Activated CD4-positive, alpha-beta memory T cell treated with anti-CD3 and anti-CD28 coated beads for 36 hours (primary cell): ENCODE measurements at regions not wholly inside any gene's neighbourhood (a gene's known extent, or its start where the extent isn't known, plus 50 kb on each side); places are given as distances from the start of the nearest gene placed in this dataset.

ENCODE experiments used
- CTCF ChIA-PET: fragments of 350-600 bp; sonication (Branson Sonifier 250); formaldehyde crosslinking; loops from one replicate; lab custom pipeline; 2021; ENCODE audit warnings: antibody characterized with exemption, inconsistent platforms; lab: Charles Lee
- POLR2A ChIA-PET: fragments of 350-600 bp; sonication (Branson Sonifier 250); formaldehyde crosslinking; loops from one replicate; lab custom pipeline; 2021; ENCODE audit warnings: antibody characterized with exemption; lab: Charles Lee
- DNase-seq: peaks from one replicate; pipeline ENCODE4 v3.0.0-alpha.2; 2020
- H3K27ac Mint-ChIP-seq: one replicate; pipeline ENCODE4 v1.8.0; 2021; ENCODE audit warnings: mixed read lengths
- H3K27me3 Mint-ChIP-seq: one replicate; pipeline ENCODE4 v1.8.0; 2021; ENCODE audit warnings: mixed read lengths
- H3K36me3 Mint-ChIP-seq: one replicate; pipeline ENCODE4 v1.8.0; 2021; ENCODE audit warnings: mixed read lengths
- H3K4me1 Mint-ChIP-seq: one replicate; pipeline ENCODE4 v1.8.0; 2021; ENCODE audit warnings: low read depth, mixed read lengths
- H3K4me3 Mint-ChIP-seq: one replicate; pipeline ENCODE4 v1.8.0; 2021; ENCODE audit warnings: mild to moderate bottlenecking, mixed read lengths
- H3K9me3 Mint-ChIP-seq: one replicate; pipeline ENCODE4 v1.8.0; 2021; ENCODE audit warnings: mixed read lengths
- intact Hi-C: fragments of 100-400 bp; cut with micrococcal nuclease; formaldehyde crosslinking; loops from one replicate; pipeline ENCODE4 v1.15.1; 2023

DNA sequence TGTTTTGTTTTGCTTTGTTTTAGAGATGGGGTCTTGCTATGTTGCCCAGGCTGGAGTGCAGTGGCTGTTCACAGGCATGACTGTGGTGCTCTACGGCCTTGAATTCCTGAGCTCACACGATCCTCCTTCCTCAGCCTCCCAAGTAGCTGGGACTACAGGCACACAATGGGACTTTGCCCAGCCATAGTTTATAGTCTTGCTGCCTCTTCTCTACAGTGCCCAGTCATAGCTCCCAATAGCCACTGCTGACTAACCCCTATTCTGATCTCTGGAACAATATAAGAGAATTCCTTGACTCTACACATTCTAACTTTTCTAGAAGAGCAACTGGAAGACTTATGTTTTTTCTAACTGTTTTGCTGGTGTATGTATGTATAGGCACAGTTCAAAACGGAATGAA is 319.2 kb downstream of the PCDH7 start:
- no peaks in the 10 kb centered on the region for H3K4me1 Mint-ChIP-seq
- intact Hi-C loops = no loop called here
- no peak for DNase-seq
- no peaks in the 10 kb centered on the region for H3K27me3 Mint-ChIP-seq
- ChIA-PET POLR2A (no interaction called here), CTCF (no interaction called here)
- peaks cover 2% of the 10 kb centered on the region for H3K9me3 Mint-ChIP-seq
- no peaks in the 10 kb centered on the region for H3K36me3 Mint-ChIP-seq
- H3K4me3 Mint-ChIP-seq = no peak overlapping the region
- no peak overlapping the region for H3K27ac Mint-ChIP-seq

DNA sequence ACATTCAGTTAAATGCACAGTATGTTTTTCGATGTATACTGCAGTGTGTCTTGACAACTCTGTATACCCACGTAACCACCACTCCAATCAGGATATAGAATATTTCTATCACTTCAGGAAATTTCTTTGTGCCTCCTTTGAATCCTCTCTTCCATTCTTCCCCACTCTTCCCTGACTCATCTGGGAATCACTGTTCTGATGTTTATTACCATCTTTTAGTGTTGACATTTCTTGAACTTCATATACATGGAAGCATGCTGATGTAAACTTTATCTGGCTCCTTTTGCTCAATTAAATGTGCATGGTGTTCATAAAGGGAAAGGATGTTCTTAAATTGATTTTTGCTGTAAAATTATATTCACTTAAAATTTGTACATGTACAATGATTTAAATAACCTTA is 319.9 kb downstream of the PCDH7 start:
- Mint-ChIP-seq H3K9me3 (peaks cover 2% of the 10 kb centered on the region), H3K27ac (no peak overlapping the region), H3K4me1 (no peaks in the 10 kb centered on the region), H3K27me3 (no peaks in the 10 kb centered on the region), H3K4me3 (no peak overlapping the region), H3K36me3 (no peaks in the 10 kb centered on the region)
- ChIA-PET POLR2A (no interaction called here), CTCF (no interaction called here)
- intact Hi-C loops = no loop called here
- DNase-seq = no peak

DNA sequence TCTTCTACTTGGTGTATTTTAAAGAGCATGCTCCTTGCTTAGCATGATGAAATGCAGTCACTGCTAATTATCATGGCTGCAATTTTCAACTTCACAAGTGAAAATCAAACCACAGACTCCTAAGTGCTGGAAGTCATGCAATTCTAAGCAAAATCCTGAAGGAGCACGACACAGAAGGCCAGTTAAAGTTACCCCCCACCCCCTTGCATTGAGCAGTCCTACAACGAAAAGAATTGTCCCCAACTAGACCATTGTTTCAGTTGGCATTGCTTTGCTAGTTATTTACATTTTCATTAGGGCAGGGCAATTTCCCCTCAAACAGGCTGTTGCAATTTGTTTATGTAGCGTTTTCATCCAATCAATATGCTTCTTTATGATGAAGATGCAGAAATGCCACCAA is 321.2 kb downstream of the PCDH7 start:
- DNase-seq = no peak
- no peaks in the 10 kb centered on the region for H3K27me3 Mint-ChIP-seq
- CTCF ChIA-PET = no interaction called here
- no peaks in the 10 kb centered on the region for H3K36me3 Mint-ChIP-seq
- no peak overlapping the region for H3K4me3 Mint-ChIP-seq
- no peak overlapping the region for H3K27ac Mint-ChIP-seq
- intact Hi-C loops = no loop called here
- H3K4me1 Mint-ChIP-seq = no peaks in the 10 kb centered on the region
- H3K9me3 Mint-ChIP-seq = peaks cover 2% of the 10 kb centered on the region
- POLR2A ChIA-PET = no interaction called here

DNA sequence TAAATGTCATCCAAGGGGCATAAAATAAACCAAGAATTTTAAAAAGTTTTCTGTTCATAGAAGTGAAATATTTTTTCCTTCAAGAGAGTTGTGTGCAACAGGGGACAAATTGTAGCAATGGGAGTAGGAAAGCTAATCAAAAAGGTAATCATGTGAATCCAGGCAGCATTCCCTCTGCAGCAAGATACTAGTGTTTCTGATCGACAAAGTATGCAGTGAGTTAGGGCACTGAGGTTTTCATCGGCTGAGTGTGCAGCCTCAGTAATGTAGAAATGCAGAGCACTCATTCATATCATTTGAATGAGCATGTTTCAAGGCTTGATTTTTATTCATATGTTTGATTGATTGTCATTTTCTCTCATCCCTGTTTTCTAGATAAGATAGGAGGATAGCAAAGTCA is 321.7 kb downstream of the PCDH7 start:
- ChIA-PET POLR2A (no interaction called here), CTCF (no interaction called here)
- DNase-seq = no peak
- no peak overlapping the region for H3K4me3 Mint-ChIP-seq
- H3K27ac Mint-ChIP-seq = no peak overlapping the region
- H3K9me3 Mint-ChIP-seq = peaks cover 2% of the 10 kb centered on the region
- no peaks in the 10 kb centered on the region for H3K36me3 Mint-ChIP-seq
- intact Hi-C loops = no loop called here
- H3K27me3 Mint-ChIP-seq = no peaks in the 10 kb centered on the region
- H3K4me1 Mint-ChIP-seq = no peaks in the 10 kb centered on the region

DNA sequence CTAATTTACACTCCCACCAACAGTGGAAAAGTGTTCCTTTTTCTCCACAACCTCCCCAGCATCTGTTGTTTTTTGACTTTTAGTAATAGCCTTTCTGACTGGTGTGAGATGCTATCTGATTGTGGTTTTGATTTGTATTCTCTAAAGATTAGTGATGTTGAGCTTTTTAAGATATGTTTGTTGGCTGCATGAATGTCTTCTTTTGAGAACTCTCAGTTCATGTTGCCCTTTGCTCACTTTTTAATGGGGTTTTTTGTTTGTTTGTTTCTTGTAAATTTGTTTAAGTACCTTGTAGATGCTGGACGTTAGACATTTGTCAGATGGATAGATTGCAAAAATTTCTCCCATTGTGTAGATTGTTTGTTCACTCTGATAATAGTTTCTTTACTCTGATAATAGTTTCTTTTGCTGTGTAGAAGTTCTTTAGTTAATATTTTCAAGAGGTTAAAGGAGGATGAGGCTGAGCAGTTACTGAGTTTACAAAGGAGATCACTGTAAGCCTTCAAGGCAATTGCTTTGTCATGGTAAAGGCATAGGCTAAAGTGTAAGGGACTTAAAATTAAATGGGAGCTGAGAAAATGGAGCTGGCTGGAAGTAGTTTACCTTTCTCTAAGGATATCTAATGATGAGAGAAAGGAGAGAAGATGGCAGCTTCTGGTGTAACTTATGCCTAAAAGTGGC is 323.4 kb downstream of the PCDH7 start:
- CTCF ChIA-PET = no interaction called here
- no peaks in the 10 kb centered on the region for H3K4me1 Mint-ChIP-seq
- DNase-seq = no peak
- intact Hi-C loops = no loop called here
- H3K4me3 Mint-ChIP-seq = no peak overlapping the region
- no peaks in the 10 kb centered on the region for H3K36me3 Mint-ChIP-seq
- no peak overlapping the region for H3K27ac Mint-ChIP-seq
- no peaks in the 10 kb centered on the region for H3K27me3 Mint-ChIP-seq
- POLR2A ChIA-PET = no interaction called here
- peaks cover 5% of the 10 kb centered on the region for H3K9me3 Mint-ChIP-seq

DNA sequence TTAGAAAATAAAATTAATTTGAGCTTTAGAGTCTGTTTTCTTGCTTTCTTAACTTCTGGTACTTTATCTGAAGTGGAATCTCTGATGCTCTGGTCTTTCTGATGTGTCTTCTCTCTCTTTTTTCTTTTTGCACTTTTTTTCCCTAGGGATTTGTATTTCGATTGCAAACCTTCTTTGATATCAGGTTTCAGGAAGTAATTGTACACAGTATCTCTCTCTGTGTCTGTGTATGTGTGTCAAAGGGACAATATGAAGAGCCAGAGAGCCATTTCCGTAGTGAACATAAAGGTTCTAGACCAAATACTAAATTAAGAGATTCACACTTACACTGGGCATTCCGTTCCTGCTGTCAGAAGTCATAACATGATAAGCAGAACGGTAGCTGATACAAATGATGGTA is 325.0 kb downstream of the PCDH7 start:
- H3K27ac Mint-ChIP-seq = no peak overlapping the region
- ChIA-PET POLR2A (no interaction called here), CTCF (no interaction called here)
- DNase-seq = no peak
- no peak overlapping the region for H3K4me3 Mint-ChIP-seq
- peaks cover 5% of the 10 kb centered on the region for H3K9me3 Mint-ChIP-seq
- intact Hi-C loops = no loop called here
- H3K27me3 Mint-ChIP-seq = no peaks in the 10 kb centered on the region
- H3K4me1 Mint-ChIP-seq = no peaks in the 10 kb centered on the region
- no peaks in the 10 kb centered on the region for H3K36me3 Mint-ChIP-seq

DNA sequence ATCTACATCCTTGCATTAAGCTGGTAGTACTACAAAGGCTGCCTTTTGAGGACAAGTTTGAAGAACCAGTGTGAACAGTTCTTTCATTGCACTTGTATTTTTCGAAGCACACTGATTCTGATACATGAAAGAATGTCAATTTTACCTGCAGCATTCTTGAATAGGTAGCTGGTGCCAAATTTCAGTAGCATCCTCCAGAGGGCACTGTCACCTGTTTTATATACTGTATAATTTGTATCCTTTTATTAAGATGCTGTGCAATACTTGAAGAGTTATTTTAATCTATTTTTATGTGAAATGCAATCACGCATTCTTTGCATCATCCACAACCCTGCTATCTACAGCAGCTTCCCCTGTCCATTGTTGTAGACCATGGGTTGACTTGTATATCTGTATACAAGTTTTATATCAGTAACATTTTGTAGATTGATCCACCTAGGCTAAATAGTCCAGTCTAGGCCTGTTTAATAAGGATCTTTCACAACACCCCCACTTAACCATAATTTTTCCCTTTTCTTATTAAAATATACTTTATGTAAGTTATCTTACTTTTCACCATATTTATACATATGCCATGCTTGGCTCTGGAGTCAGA is 325.7 kb downstream of the PCDH7 start:
- intact Hi-C loops = no loop called here
- H3K27ac Mint-ChIP-seq = no peak overlapping the region
- no peak overlapping the region for H3K4me3 Mint-ChIP-seq
- H3K27me3 Mint-ChIP-seq = no peaks in the 10 kb centered on the region
- H3K9me3 Mint-ChIP-seq = peaks cover 5% of the 10 kb centered on the region
- no peaks in the 10 kb centered on the region for H3K4me1 Mint-ChIP-seq
- ChIA-PET CTCF (no interaction called here), POLR2A (no interaction called here)
- no peaks in the 10 kb centered on the region for H3K36me3 Mint-ChIP-seq
- DNase-seq = no peak

DNA sequence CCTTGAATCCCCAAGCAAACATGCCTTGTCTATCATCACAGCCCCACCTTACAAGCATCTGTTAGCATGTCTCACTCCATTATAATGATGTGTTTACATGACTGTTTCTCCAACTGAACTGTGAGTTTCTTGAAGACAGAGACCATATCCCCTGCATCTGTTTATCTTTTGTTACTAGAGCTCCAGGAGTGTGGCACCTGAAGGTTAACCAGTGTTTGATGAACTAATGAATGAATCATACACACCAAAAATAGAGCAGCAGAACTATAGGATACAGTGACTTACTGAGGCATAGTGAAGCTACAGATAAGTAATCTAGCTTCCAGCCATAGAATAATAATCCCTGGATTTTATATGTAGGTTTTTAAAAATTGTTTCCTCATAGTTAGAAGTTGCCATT is 331.0 kb downstream of the PCDH7 start:
- no peak for DNase-seq
- ChIA-PET POLR2A (no interaction called here), CTCF (no interaction called here)
- Mint-ChIP-seq H3K9me3 (peaks cover 6% of the 10 kb centered on the region), H3K27me3 (no peaks in the 10 kb centered on the region), H3K27ac (no peak overlapping the region), H3K4me1 (no peaks in the 10 kb centered on the region), H3K4me3 (no peak overlapping the region), H3K36me3 (no peaks in the 10 kb centered on the region)
- intact Hi-C loops = no loop called here

DNA sequence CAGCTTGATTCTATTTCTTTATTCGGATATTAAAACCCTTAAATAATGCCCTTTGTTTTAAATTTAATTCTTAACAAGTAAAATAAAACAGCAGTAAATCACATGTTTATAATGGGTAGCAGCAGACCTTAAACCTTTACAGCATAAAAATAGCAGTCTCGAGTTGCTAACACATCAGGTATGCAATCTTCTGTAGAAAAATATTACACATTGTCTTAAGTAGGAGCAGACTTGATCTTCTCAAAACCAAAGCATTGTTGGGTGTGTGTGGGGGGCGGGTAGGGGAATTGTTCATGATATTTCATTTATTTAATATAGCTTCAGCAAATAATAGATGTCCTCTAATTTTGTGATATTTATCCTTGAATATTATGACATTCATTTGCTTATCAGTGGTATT is 331.4 kb downstream of the PCDH7 start:
- no peak overlapping the region for H3K27ac Mint-ChIP-seq
- intact Hi-C loops = no loop called here
- POLR2A ChIA-PET = no interaction called here
- no peaks in the 10 kb centered on the region for H3K36me3 Mint-ChIP-seq
- CTCF ChIA-PET = no interaction called here
- H3K27me3 Mint-ChIP-seq = no peaks in the 10 kb centered on the region
- peaks cover 11% of the 10 kb centered on the region for H3K9me3 Mint-ChIP-seq
- H3K4me1 Mint-ChIP-seq = no peaks in the 10 kb centered on the region
- DNase-seq = no peak
- H3K4me3 Mint-ChIP-seq = no peak overlapping the region

DNA sequence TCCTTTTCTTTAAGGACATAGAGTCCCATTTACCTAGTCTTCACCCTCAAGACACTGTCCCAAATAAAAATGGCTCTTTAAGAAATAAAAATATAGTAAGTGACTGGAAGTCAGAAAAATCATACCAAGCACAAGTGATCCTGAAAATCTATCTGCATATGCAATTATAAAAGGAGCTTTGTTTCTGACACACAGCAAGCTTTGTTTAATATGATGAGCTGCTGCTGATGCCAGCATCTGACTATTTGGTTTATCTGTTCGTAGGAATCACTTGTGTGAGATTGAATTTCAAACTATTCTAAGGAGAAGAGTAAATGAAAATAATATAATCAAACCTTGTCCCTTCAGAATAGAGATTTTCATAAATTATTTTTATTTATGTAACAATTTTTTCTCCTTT is 332.4 kb downstream of the PCDH7 start:
- Mint-ChIP-seq H3K27ac (no peak overlapping the region), H3K4me1 (no peaks in the 10 kb centered on the region), H3K9me3 (peaks cover 11% of the 10 kb centered on the region), H3K4me3 (no peak overlapping the region), H3K36me3 (no peaks in the 10 kb centered on the region), H3K27me3 (no peaks in the 10 kb centered on the region)
- intact Hi-C loops = no loop called here
- CTCF ChIA-PET = no interaction called here
- POLR2A ChIA-PET = no interaction called here
- DNase-seq = no peak

DNA sequence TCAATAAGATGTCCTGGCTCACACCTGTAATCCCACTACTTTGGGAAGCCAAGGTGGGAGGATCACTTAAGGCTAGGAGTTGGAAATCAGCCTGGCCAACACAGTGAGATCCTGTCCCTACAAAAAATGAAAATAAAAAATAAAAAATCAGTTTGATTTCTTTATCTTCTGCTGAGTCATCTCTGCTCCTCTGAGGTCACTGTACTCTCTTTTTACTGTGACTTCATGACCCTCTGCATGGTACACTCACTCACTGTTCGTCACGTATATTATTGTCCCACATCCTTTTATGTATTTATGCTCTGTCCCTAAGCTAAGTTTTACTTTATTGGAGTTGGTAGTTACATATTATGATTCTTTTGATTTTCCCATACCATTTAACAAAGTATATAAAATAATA is 333.3 kb downstream of the PCDH7 start:
- Mint-ChIP-seq H3K4me3 (no peak overlapping the region), H3K4me1 (no peaks in the 10 kb centered on the region), H3K27me3 (no peaks in the 10 kb centered on the region), H3K9me3 (peaks cover 11% of the 10 kb centered on the region), H3K36me3 (no peaks in the 10 kb centered on the region), H3K27ac (no peak overlapping the region)
- POLR2A ChIA-PET = no interaction called here
- CTCF ChIA-PET = no interaction called here
- DNase-seq = no peak
- intact Hi-C loops = no loop called here

DNA sequence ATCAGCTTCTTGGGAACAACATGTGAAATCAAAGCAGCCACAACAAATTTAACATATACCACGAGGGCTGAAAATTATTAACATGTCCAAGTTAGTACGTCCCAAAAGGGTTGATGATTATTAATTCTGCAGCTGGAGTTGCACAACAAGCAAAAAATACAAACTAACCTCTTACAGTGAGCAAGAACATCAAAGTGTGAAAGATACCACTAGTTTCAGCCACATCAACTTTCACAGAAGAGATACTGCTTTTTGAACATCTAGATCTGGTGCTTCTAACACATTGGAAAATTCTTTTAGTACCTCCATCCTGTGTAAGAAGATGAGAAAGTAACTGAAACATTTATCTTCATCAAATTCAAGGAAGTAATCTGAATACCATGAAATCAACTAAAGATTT is 334.1 kb downstream of the PCDH7 start:
- POLR2A ChIA-PET = no interaction called here
- Mint-ChIP-seq H3K4me3 (no peak overlapping the region), H3K27ac (no peak overlapping the region), H3K9me3 (peaks cover 11% of the 10 kb centered on the region), H3K36me3 (no peaks in the 10 kb centered on the region), H3K4me1 (no peaks in the 10 kb centered on the region), H3K27me3 (no peaks in the 10 kb centered on the region)
- CTCF ChIA-PET = no interaction called here
- intact Hi-C loops = no loop called here
- no peak for DNase-seq

DNA sequence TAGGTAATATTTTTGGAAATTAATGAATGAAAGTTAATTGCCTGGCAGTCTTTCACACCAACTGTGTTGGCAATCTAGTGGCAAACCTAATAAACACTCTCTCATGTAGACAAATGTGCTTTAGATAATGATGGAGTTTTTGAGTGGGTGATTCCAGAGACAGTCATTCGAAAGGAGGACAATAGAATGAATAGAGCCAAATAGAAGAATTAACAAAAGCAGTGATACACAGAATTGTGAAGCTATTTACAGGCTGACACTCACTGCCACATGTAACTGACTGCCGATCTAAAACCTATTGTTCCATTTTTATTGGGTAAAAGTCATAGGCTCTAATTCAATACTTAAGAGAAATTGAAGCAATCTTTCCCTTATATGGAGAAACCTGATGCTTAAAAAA is 338.5 kb downstream of the PCDH7 start:
- intact Hi-C loops = no loop called here
- Mint-ChIP-seq H3K27ac (no peak overlapping the region), H3K36me3 (no peaks in the 10 kb centered on the region), H3K4me3 (no peak overlapping the region), H3K4me1 (no peaks in the 10 kb centered on the region), H3K9me3 (peaks cover 9% of the 10 kb centered on the region), H3K27me3 (no peaks in the 10 kb centered on the region)
- no peak for DNase-seq
- CTCF ChIA-PET = no interaction called here
- POLR2A ChIA-PET = no interaction called here
